ENCODE measurements at regions not wholly inside any gene's neighbourhood (a gene's known extent, or its start where the extent isn't known, plus 50 kb on each side); places are given as distances from the start of the nearest gene placed in this dataset.
A peak's percentile ranks its signal among the peaks of the same experiment; 100 is the strongest.

DNA sequence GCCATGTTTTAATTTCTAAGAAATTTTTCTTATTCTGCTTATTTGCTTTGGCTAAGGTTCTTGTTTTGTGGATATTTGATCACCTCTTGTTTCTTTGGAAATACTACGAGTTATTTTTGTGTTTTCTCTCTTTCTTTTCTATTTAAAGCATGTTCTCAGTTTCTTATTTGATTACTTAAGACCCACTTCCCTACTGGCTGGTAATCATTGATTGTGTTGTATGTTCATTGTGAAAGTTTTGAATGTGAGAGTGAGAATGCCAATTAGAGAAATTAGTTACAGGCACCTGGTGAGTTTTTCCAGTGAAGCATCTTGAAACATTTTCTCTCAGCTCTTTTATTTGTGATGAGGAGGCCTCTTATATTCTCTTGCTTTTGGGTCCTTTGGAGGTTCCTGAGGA, 226.7 kb upstream of the MC4R start:
- TF ChIP-seq CTCF (IDR thresholded peaks at IDR 0.05; ENCODE audit: insufficient read depth, low read depth, low read length, missing control alignments) = no peak
- DNase-seq (ENCODE audit: low read depth) = peak; percentile 1
- no peak overlapping the region for H3K4me3 ChIP-seq (ENCODE audit: low read depth, low read length)

DNA sequence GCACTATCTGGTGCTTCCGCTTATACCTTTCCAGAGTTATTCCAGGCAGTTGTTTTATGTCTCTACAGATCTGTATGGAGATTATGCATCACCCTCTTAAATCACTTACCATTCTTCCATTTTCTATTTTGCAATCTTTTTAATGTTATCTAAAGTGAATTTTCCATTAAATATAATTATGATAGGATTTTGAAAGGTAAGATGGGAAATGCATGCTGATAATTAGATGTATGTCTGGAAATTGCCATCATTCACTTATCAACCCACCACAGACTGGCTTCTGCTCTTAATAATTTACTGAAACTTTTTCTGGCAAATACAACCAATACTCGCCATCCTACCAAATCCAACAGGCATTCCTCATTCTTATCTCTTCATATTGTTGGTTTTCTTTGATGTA, 227.4 kb upstream of the MC4R start:
- no peak for DNase-seq (ENCODE audit: low read depth)
- H3K4me3 ChIP-seq (ENCODE audit: low read depth, low read length) = no peak overlapping the region
- TF ChIP-seq CTCF (IDR thresholded peaks at IDR 0.05; ENCODE audit: insufficient read depth, low read depth, low read length, missing control alignments) = no peak

GRCh38 chr18:60601249-60601648, 228.7 kb upstream of the MC4R start:
- no peak overlapping the region for H3K4me3 ChIP-seq (ENCODE audit: low read depth, low read length)
- TF ChIP-seq CTCF (IDR thresholded peaks at IDR 0.05; ENCODE audit: insufficient read depth, low read depth, low read length, missing control alignments) = no peak
- no peak for DNase-seq (ENCODE audit: low read depth)

DNA sequence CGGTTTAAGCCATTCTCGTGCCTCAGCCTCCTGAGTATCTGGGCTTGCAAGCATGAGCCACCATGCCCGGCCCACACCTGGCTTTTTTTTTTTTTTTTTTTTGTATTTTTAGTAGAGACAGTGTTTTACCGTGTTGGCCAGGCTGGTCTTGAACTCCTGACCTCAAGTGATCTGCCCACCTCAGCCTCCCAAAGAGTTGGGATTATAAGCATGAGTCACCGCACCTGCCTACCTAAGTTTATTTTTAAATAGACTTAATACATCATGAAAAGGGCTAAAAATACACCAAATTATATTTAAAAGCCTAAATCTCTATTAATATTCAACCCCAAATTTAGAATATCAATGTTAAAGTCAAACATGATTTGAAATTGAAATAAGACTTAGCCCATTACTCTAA, 250.8 kb upstream of the MC4R start:
- H3K4me3 ChIP-seq (ENCODE audit: low read depth, low read length) = no peak overlapping the region
- TF ChIP-seq CTCF (IDR thresholded peaks at IDR 0.05; ENCODE audit: insufficient read depth, low read depth, low read length, missing control alignments) = no peak
- DNase-seq (ENCODE audit: low read depth) = no peak

- DNase-seq (ENCODE audit: low read depth) = no peak
- no peak overlapping the region for H3K4me3 ChIP-seq (ENCODE audit: low read depth, low read length)
- TF ChIP-seq CTCF (IDR thresholded peaks at IDR 0.05; ENCODE audit: insufficient read depth, low read depth, low read length, missing control alignments) = no peak
Observed at GRCh38 chr18:60624207-60624606, 251.6 kb upstream of the MC4R start.

DNA sequence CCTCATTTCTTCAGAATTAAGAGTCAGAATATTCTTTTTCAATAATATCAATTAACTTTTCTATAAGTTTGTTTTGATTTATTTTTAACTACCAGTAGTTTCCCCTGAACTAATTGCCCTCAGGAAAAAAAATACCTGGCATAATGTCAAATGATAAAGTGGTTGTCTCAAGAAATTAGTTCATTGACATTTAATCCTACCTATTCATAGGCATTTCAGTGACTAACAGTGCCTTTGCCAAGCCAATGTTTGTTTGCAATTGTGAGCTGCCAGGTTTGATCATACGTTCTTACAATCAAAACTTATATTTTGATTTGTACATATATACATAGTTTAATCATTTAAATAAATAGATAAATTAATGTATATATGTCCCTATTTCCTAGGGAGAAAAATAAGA, 267.3 kb upstream of the MC4R start:
- DNase-seq (ENCODE audit: low read depth) = no peak
- H3K4me3 ChIP-seq (ENCODE audit: low read depth, low read length) = no peak overlapping the region

More for the DNA sequence above, 267.3 kb upstream of the MC4R start:
- no peak for TF ChIP-seq CTCF (IDR thresholded peaks at IDR 0.05; ENCODE audit: insufficient read depth, low read depth, low read length, missing control alignments)
